WTC11 (cell line): ENCODE measurements at regions not wholly inside any gene's neighbourhood (a gene's known extent, or its start where the extent isn't known, plus 50 kb on each side); places are given as distances from the start of the nearest gene placed in this dataset.

Experiments
- CREB1 ChIP-seq: sonication (generic); formaldehyde crosslinking; IDR thresholded peaks from 2 replicates; pipeline ENCODE4 v1.8.0; 2023; ENCODE audit warnings: mild to moderate bottlenecking, missing genetic modification reagents
- FOXJ3 ChIP-seq: sonication (generic); formaldehyde crosslinking; IDR thresholded peaks from 2 replicates; pipeline ENCODE4 v1.9.0; 2021; ENCODE audit warnings: missing genetic modification reagents, mild to moderate bottlenecking, borderline replicate concordance
- GABPB1 ChIP-seq: sonication (generic); formaldehyde crosslinking; IDR thresholded peaks from 2 replicates; pipeline ENCODE4 v1.8.1; 2023; ENCODE audit warnings: mild to moderate bottlenecking, missing genetic modification reagents
- TF ChIP-seq, protein P1 (sequence below): fragments of 200-600 bp; IDR thresholded peaks from 2 replicates; pipeline ENCODE4 v1.8.0; 2022; ENCODE audit warnings: antibody characterized with exemption
- TF ChIP-seq, protein P2 (sequence below): sonication (generic); formaldehyde crosslinking; IDR thresholded peaks from 2 replicates; pipeline ENCODE4 v1.8.1; 2023; ENCODE audit warnings: mild to moderate bottlenecking, moderate library complexity, missing genetic modification reagents

DNA sequence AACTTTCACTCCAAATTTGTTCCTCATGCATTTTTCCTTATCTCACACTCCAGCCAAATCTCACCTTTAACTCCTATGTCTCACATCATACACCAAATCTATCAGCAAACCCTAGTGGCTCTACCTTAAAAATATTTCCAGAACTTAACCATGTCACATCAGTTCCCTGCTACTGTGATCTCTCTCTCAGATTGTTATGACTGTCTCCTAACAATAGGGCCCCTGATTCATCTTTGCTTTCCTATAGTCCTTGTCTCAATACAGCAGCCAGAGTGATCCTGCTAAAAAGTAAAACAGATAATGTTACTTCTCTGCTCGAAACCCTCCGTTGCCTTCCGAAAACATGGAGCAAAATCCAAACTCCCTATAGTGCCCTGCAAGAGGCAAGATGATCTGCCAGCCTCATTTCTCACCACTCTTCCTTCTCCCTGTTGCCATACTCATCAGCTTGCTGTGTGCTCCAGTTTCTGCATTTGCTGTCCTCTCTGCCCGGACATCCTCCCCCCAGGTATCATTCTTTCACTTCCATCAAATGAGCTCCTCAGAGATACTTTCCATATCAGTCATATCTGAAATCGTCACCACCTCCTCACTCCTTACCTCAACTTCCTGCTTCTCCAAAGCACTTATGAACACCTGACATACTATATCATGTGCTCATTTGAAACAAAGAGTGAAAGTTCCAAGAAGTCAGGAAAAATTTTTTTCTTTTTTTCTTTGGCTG lies 293.4 kb upstream of the NR3C2 start:
- no peak for TF ChIP-seq CREB1 (CRISPR knock-in tag)
- TF ChIP-seq, protein P1, sequence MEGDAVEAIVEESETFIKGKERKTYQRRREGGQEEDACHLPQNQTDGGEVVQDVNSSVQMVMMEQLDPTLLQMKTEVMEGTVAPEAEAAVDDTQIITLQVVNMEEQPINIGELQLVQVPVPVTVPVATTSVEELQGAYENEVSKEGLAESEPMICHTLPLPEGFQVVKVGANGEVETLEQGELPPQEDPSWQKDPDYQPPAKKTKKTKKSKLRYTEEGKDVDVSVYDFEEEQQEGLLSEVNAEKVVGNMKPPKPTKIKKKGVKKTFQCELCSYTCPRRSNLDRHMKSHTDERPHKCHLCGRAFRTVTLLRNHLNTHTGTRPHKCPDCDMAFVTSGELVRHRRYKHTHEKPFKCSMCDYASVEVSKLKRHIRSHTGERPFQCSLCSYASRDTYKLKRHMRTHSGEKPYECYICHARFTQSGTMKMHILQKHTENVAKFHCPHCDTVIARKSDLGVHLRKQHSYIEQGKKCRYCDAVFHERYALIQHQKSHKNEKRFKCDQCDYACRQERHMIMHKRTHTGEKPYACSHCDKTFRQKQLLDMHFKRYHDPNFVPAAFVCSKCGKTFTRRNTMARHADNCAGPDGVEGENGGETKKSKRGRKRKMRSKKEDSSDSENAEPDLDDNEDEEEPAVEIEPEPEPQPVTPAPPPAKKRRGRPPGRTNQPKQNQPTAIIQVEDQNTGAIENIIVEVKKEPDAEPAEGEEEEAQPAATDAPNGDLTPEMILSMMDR = no peak
- no peak for TF ChIP-seq FOXJ3 (CRISPR knock-in tag)
- TF ChIP-seq, protein P2, sequence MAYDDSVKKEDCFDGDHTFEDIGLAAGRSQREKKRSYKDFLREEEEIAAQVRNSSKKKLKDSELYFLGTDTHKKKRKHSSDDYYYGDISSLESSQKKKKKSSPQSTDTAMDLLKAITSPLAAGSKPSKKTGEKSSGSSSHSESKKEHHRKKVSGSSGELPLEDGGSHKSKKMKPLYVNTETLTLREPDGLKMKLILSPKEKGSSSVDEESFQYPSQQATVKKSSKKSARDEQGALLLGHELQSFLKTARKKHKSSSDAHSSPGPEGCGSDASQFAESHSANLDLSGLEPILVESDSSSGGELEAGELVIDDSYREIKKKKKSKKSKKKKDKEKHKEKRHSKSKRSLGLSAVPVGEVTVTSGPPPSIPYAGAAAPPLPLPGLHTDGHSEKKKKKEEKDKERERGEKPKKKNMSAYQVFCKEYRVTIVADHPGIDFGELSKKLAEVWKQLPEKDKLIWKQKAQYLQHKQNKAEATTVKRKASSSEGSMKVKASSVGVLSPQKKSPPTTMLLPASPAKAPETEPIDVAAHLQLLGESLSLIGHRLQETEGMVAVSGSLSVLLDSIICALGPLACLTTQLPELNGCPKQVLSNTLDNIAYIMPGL (CRISPR knock-in tag) = no peak
- no peak for TF ChIP-seq GABPB1
